GM23248 (cell line): ENCODE measurements at regions not wholly inside any gene's neighbourhood (a gene's known extent, or its start where the extent isn't known, plus 50 kb on each side); places are given as distances from the start of the nearest gene placed in this dataset.

Source experiments
- DNase-seq: peaks from one replicate; pipeline ENCODE4 v3.0.0-alpha.2; 2015
- H2AFZ ChIP-seq: fragments of 200-600 bp; sonication (generic); 2 replicates; pipeline ENCODE4 v1.6.1; 2016; ENCODE audit warnings: antibody characterized with exemption
- H3F3A ChIP-seq: fragments of 200-600 bp; sonication (generic); 2 replicates; pipeline ENCODE4 v1.6.1; 2016; ENCODE audit warnings: mild to moderate bottlenecking, antibody characterized with exemption, mixed run types; ENCODE audit not compliant: insufficient read depth
- H3K27ac ChIP-seq: fragments of 200-600 bp; sonication (generic); 2 replicates; pipeline ENCODE4 v1.5.1; 2016; ENCODE audit warnings: mild to moderate bottlenecking
- H3K27me3 ChIP-seq: fragments of 200-600 bp; sonication (generic); replicated peaks from 2 replicates; pipeline ENCODE4 v1.6.1; 2016; ENCODE audit warnings: mild to moderate bottlenecking; ENCODE audit not compliant: insufficient read depth
- H3K36me3 ChIP-seq: fragments of 200-600 bp; sonication (generic); 2 replicates; pipeline ENCODE4 v1.6.1; 2016; ENCODE audit warnings: low read depth, mild to moderate bottlenecking
- H3K4me1 ChIP-seq: fragments of 200-600 bp; sonication (generic); 2 replicates; pipeline ENCODE4 v1.6.1; 2016; ENCODE audit warnings: mild to moderate bottlenecking; ENCODE audit not compliant: insufficient read depth
- H3K4me2 ChIP-seq: fragments of 200-600 bp; sonication (generic); one replicate; pipeline ENCODE4 v1.6.1; 2016; ENCODE audit warnings: mild to moderate bottlenecking; ENCODE audit not compliant: unreplicated experiment
- H3K4me3 ChIP-seq: fragments of 200-600 bp; sonication (generic); 2 replicates; pipeline ENCODE4 v1.5.1; 2016; ENCODE audit warnings: mild to moderate bottlenecking
- H3K79me2 ChIP-seq: fragments of 200-600 bp; sonication (generic); 2 replicates; pipeline ENCODE4 v1.6.1; 2016; ENCODE audit warnings: mild to moderate bottlenecking; ENCODE audit not compliant: insufficient read depth
- H3K9ac ChIP-seq: fragments of 200-600 bp; sonication (generic); 2 replicates; pipeline ENCODE4 v1.6.1; 2016; ENCODE audit warnings: mild to moderate bottlenecking
- H3K9me2 ChIP-seq: fragments of 200-600 bp; sonication (generic); 2 replicates; pipeline ENCODE4 v1.6.1; 2016; ENCODE audit warnings: mixed run types, mild to moderate bottlenecking, moderate library complexity; ENCODE audit not compliant: insufficient read depth
- H3K9me3 ChIP-seq: fragments of 200-600 bp; sonication (generic); one replicate; pipeline ENCODE4 v1.6.1; 2017; ENCODE audit warnings: low read depth
- H4K20me1 ChIP-seq: fragments of 200-600 bp; sonication (generic); 2 replicates; pipeline ENCODE4 v1.6.0; 2016; ENCODE audit not compliant: insufficient read depth
- EZH2 ChIP-seq: fragments of 200-600 bp; sonication (generic); IDR thresholded peaks from 2 replicates; pipeline ENCODE4 v1.6.1; 2018; ENCODE audit warnings: antibody characterized with exemption, mild to moderate bottlenecking; ENCODE audit not compliant: insufficient read depth, poor library complexity, severe bottlenecking
- EZH2phosphoT487 ChIP-seq: fragments of 200-600 bp; sonication (generic); IDR thresholded peaks from 2 replicates; pipeline ENCODE4 v1.6.1; 2018; ENCODE audit warnings: antibody characterized with exemption, moderate library complexity, mild to moderate bottlenecking, low read depth; ENCODE audit not compliant: insufficient read depth
- WGBS, 2 experiments: methylation state at CpG; one replicate each; pipeline ENCODE4 v1.1.6; 2015 to 2017; ENCODE audit warnings: low lambda C conversion rate in 2 of 2, low coverage in 1 of 2; ENCODE audit errors: missing lambda C conversion rate in 2 of 2; 5-methylcytosine and 5-hydroxymethylcytosine counted together
- in situ Hi-C: fragments of 300-500 bp; cut with MboI; formaldehyde crosslinking; loops from 2 replicates; pipeline ENCODE4 v1.15.0; 2020

GRCh38 chr14:34270361-34270760 lies 191.7 kb downstream of the SPTSSA start:
- H3K9ac ChIP-seq: no peak overlapping the region
- no peaks in the 10 kb centered on the region for H3K9me2 ChIP-seq
- in situ Hi-C loops: no loop called here
- H3F3A ChIP-seq: no peaks in the 10 kb centered on the region
- no peaks in the 10 kb centered on the region for H3K36me3 ChIP-seq
- DNase-seq: no peak
- H3K27ac ChIP-seq: no peak overlapping the region
- no peaks in the 10 kb centered on the region for H3K79me2 ChIP-seq
- no peak overlapping the region for H3K4me3 ChIP-seq
- no peaks in the 10 kb centered on the region for H3K9me3 ChIP-seq
- no peak for TF ChIP-seq EZH2phosphoT487
- no peak for TF ChIP-seq EZH2
- H2AFZ ChIP-seq: no peak overlapping the region
- peaks cover 32% of the 10 kb centered on the region for H3K27me3 ChIP-seq
- H3K4me2 ChIP-seq: no peak overlapping the region
- WGBS, 2 experiments: 56 to 59% methylated on average over 5 of the region's 5 CpGs
- no peaks in the 10 kb centered on the region for H4K20me1 ChIP-seq
- H3K4me1 ChIP-seq: peaks cover 8% of the 10 kb centered on the region

DNA sequence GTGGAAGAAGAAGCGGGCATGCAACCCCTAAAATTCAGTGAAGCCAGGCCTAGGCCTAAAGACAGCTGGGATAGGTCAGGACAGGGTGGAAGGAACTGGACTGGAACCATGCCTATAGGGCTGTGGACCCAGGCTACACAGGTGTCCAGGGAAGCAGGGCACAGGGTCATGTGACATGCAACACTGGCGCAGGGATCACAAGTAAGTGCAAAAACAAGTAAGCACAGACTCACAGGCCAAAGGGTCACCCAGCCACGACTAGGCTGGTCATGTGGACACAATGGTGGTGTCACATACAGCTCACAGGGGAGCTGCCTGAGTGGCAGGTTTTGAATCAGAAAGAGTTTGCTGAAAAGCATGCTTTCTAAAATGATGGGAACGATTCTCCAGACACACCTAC lies 195.7 kb downstream of the SPTSSA start:
- Histone ChIP-seq H3K4me3 (no peak overlapping the region), H3K27me3 (peaks cover 32% of the 10 kb centered on the region), H3K9me2 (no peaks in the 10 kb centered on the region), H3K79me2 (no peaks in the 10 kb centered on the region), H3K27ac (no peak overlapping the region), H3K9me3 (no peaks in the 10 kb centered on the region), H3K36me3 (no peaks in the 10 kb centered on the region), H3F3A (no peaks in the 10 kb centered on the region), H4K20me1 (no peaks in the 10 kb centered on the region), H3K4me1 (no peaks in the 10 kb centered on the region), H3K4me2 (no peak overlapping the region), H3K9ac (no peak overlapping the region), H2AFZ (no peak overlapping the region)
- TF ChIP-seq EZH2phosphoT487 (no peak), EZH2 (no peak)
- no peak for DNase-seq
- 37 to 38% methylated on average over 4 of the region's 4 CpGs for WGBS, 2 experiments
- in situ Hi-C loops: no loop called here

- Histone ChIP-seq H3K79me2 (no peaks in the 10 kb centered on the region), H3K4me2 (no peak overlapping the region)
- WGBS, 2 experiments: 31 to 42% methylated on average over 9 of the region's 9 CpGs
These were observed 199.7 kb downstream of the SPTSSA start for GRCh38 chr14:34262127-34262910.

DNA sequence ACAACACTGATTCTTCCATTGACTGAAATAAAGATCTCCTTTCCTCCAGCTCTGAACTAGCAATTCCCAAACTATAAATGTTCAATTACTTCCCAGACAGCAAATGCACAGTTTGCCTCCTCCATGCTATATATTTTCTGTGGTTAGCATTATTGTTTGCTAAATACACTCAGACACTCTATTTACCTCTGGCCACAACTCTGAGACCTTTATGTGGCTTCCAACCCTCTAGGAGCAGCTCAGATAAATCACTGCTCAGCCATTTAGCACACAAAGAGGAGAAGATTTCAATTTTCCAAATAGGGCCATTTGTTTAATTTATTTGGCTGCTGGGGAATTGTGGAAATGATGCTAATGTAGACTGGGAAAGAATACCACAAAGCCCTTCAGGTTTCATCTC lies 202.0 kb downstream of the SPTSSA start:
- H3K27ac ChIP-seq: no peak overlapping the region
- H3K79me2 ChIP-seq: no peaks in the 10 kb centered on the region
- no peaks in the 10 kb centered on the region for H3K9me3 ChIP-seq
- H3K4me3 ChIP-seq: no peak overlapping the region
- H3K27me3 ChIP-seq: peaks cover 27% of the 10 kb centered on the region
- in situ Hi-C loops: no loop called here
- no peaks in the 10 kb centered on the region for H3F3A ChIP-seq
- no peaks in the 10 kb centered on the region for H3K9me2 ChIP-seq
- no peak overlapping the region for H2AFZ ChIP-seq
- TF ChIP-seq EZH2phosphoT487 (no peak), EZH2 (no peak)
- no peaks in the 10 kb centered on the region for H4K20me1 ChIP-seq
- H3K4me2 ChIP-seq: no peak overlapping the region
- H3K4me1 ChIP-seq: no peaks in the 10 kb centered on the region
- H3K9ac ChIP-seq: no peak overlapping the region
- DNase-seq: no peak
- no peaks in the 10 kb centered on the region for H3K36me3 ChIP-seq

More at GRCh38 chr14:34262127-34262910, 199.7 kb downstream of the SPTSSA start:
- peaks cover 26% of the 10 kb centered on the region for H3K27me3 ChIP-seq
- no peaks in the 10 kb centered on the region for H4K20me1 ChIP-seq
- H3F3A ChIP-seq: no peaks in the 10 kb centered on the region
- H3K9ac ChIP-seq: no peak overlapping the region
- no peaks in the 10 kb centered on the region for H3K9me3 ChIP-seq
- no peak overlapping the region for H3K4me3 ChIP-seq
- no peaks in the 10 kb centered on the region for H3K4me1 ChIP-seq
- no peak overlapping the region for H3K27ac ChIP-seq
- no peaks in the 10 kb centered on the region for H3K9me2 ChIP-seq
- in situ Hi-C loops: no loop called here
- H3K36me3 ChIP-seq: no peaks in the 10 kb centered on the region
- DNase-seq: no peak
- TF ChIP-seq EZH2phosphoT487: no peak
- no peak for TF ChIP-seq EZH2
- no peak overlapping the region for H2AFZ ChIP-seq
